Calu3 (cell line): ENCODE measurements at regions not wholly inside any gene's neighbourhood (a gene's known extent, or its start where the extent isn't known, plus 50 kb on each side); places are given as distances from the start of the nearest gene placed in this dataset.

Experiments used
- BruUV-seq: library from RNA; stranded (reverse); fragments of 400-500 nt; replicated peaks from 2 replicates; lab custom pipeline; 2021; lab: Mats Ljungman, UMichigan
- CTCF ChIA-PET: fragments of 300-600 bp; sonication (Branson Sonifier 250); formaldehyde crosslinking; loops from one replicate; lab custom pipeline; 2022; ENCODE audit warnings: antibody characterized with exemption; lab: Charles Lee
- DNase-seq: peaks from one replicate; pipeline ENCODE4 v3.0.0; 2022
- H3K27ac Mint-ChIP-seq: one replicate; pipeline ENCODE4 v1.8.0; 2022; ENCODE audit warnings: mixed read lengths; ENCODE audit not compliant: unreplicated experiment
- H3K27me3 Mint-ChIP-seq: one replicate; pipeline ENCODE4 v1.8.0; 2022; ENCODE audit warnings: mixed read lengths; ENCODE audit not compliant: unreplicated experiment
- H3K36me3 Mint-ChIP-seq: one replicate; pipeline ENCODE4 v1.8.0; 2022; ENCODE audit warnings: mild to moderate bottlenecking, moderate library complexity, mixed read lengths; ENCODE audit not compliant: insufficient read depth, unreplicated experiment
- H3K4me1 Mint-ChIP-seq: one replicate; pipeline ENCODE4 v1.8.0; 2022; ENCODE audit warnings: mild to moderate bottlenecking, low read depth, mixed read lengths; ENCODE audit not compliant: unreplicated experiment
- H3K4me3 Mint-ChIP-seq: one replicate; pipeline ENCODE4 v1.8.0; 2022; ENCODE audit warnings: mild to moderate bottlenecking, low read depth, moderate library complexity, mixed read lengths; ENCODE audit not compliant: unreplicated experiment
- H3K9me3 Mint-ChIP-seq: one replicate; pipeline ENCODE4 v1.8.0; 2022; ENCODE audit warnings: low read depth, mixed read lengths; ENCODE audit not compliant: unreplicated experiment
- CTCF ChIP-seq: fragments of 200-600 bp; IDR thresholded peaks from one replicate; pipeline ENCODE4 v1.8.0; 2022; ENCODE audit warnings: antibody characterized with exemption; ENCODE audit not compliant: unreplicated experiment
- intact Hi-C: fragments of 100-400 bp; cut with micrococcal nuclease; formaldehyde crosslinking; loops from one replicate; pipeline ENCODE4 v1.10.0; 2022; ENCODE audit not compliant: unreplicated experiment

- no peak for TF ChIP-seq CTCF
- BruUV-seq, result no TSS peak
- CTCF ChIA-PET, result no interaction called here
- peaks cover 18% of the 10 kb centered on the region for H3K4me1 Mint-ChIP-seq
- no peak overlapping the region for H3K4me3 Mint-ChIP-seq
- no peaks in the 10 kb centered on the region for H3K36me3 Mint-ChIP-seq
- H3K27ac Mint-ChIP-seq, result no peak overlapping the region
- H3K27me3 Mint-ChIP-seq, result no peaks in the 10 kb centered on the region
- no peak for DNase-seq
- intact Hi-C loops, result no loop called here
- no peaks in the 10 kb centered on the region for H3K9me3 Mint-ChIP-seq
Measured at GRCh38 chr3:191529992-191530391, 69.0 kb downstream of the PYDC2 start.

GRCh38 chr3:191531434-191531972 lies 70.5 kb downstream of the PYDC2 start:
- BruUV-seq, result no TSS peak
- Mint-ChIP-seq H3K36me3 (no peaks in the 10 kb centered on the region), H3K4me3 (no peak overlapping the region), H3K27ac (no peak overlapping the region), H3K4me1 (peaks cover 18% of the 10 kb centered on the region), H3K9me3 (peaks cover 2% of the 10 kb centered on the region), H3K27me3 (no peaks in the 10 kb centered on the region)
- no peak for DNase-seq
- intact Hi-C loops, result no loop called here
- CTCF ChIA-PET, result no interaction called here
- TF ChIP-seq CTCF, result no peak

- CTCF ChIA-PET, result no interaction called here
- Mint-ChIP-seq H3K27me3 (no peaks in the 10 kb centered on the region), H3K9me3 (peaks cover 9% of the 10 kb centered on the region), H3K36me3 (no peaks in the 10 kb centered on the region), H3K4me3 (no peak overlapping the region), H3K4me1 (no peaks in the 10 kb centered on the region), H3K27ac (no peak overlapping the region)
- intact Hi-C loops, result no loop called here
- no TSS peak for BruUV-seq
- no peak for DNase-seq
- TF ChIP-seq CTCF, result no peak
Measured at GRCh38 chr3:191543018-191543417, 82.1 kb downstream of the PYDC2 start.

GRCh38 chr3:191543897-191544296 lies 82.9 kb downstream of the PYDC2 start:
- Mint-ChIP-seq H3K36me3 (no peaks in the 10 kb centered on the region), H3K4me3 (no peak overlapping the region), H3K27ac (no peak overlapping the region), H3K27me3 (no peaks in the 10 kb centered on the region), H3K9me3 (peaks cover 13% of the 10 kb centered on the region), H3K4me1 (no peaks in the 10 kb centered on the region)
- BruUV-seq, result no TSS peak
- TF ChIP-seq CTCF, result no peak
- DNase-seq, result no peak
- CTCF ChIA-PET, result no interaction called here
- intact Hi-C loops, result no loop called here
